ENCODE measurements at regions not wholly inside any gene's neighbourhood (a gene's known extent, or its start where the extent isn't known, plus 50 kb on each side); places are given as distances from the start of the nearest gene placed in this dataset.
"Not testable (repeated sequence)": the region's sequence is repeated elsewhere in the genome, so short reads cannot be mapped to it uniquely, and the experiment has no call there.

- H3K4me1 ChIP-seq (ENCODE audit: control insufficient read depth in 5 of 5, insufficient read depth in 5 of 5, low read length in 5 of 5), result no peaks in the 10 kb centered on the region
- no peaks in the 10 kb centered on the region for H3K27me3 ChIP-seq (ENCODE audit: control insufficient read depth in 3 of 3, insufficient read depth in 3 of 3, low read length in 2 of 3)
- H3K27ac ChIP-seq (ENCODE audit: low read depth in 1 of 2, low read length in 1 of 2), result no peak overlapping the region
- no peak for TF ChIP-seq CTCF (IDR thresholded peaks at IDR 0.05; ENCODE audit: control extremely low read depth, extremely low read depth)
- H3K36me3 ChIP-seq (ENCODE audit: control insufficient read depth in 4 of 4, insufficient read depth in 4 of 4, low read length in 4 of 4), result no peaks in the 10 kb centered on the region
- WGBS, 2 donors, result 70 to 81% methylated on average over 4 of the region's 4 CpGs
- no peaks in the 10 kb centered on the region for H3K9me3 ChIP-seq (ENCODE audit: control insufficient read depth in 4 of 4, insufficient read depth in 3 of 4, low read length in 3 of 4)
- ATAC-seq (ENCODE audit: insufficient read depth, low FRiP score) (no peak), DNase-seq (no peak)
- H3K4me3 ChIP-seq, result no peak overlapping the region
- no peak overlapping the region for H3K9ac ChIP-seq (ENCODE audit: insufficient read depth in 1 of 2, low read length in 2 of 2)
Observed at GRCh38 chr1:195733408-195733807, 874.8 kb downstream of the KCNT2 start.

- TF ChIP-seq CTCF (IDR thresholded peaks at IDR 0.05; ENCODE audit: control extremely low read depth, extremely low read depth), result no peak
- WGBS, 2 donors, result 81 to 87% methylated on average over 2 of the region's 2 CpGs
- H3K36me3 ChIP-seq (ENCODE audit: control insufficient read depth in 4 of 4, insufficient read depth in 4 of 4, low read length in 4 of 4), result no peaks in the 10 kb centered on the region
- no peaks in the 10 kb centered on the region for H3K27me3 ChIP-seq (ENCODE audit: control insufficient read depth in 3 of 3, insufficient read depth in 3 of 3, low read length in 2 of 3)
- DNase-seq (no peak), ATAC-seq (ENCODE audit: insufficient read depth, low FRiP score) (no peak)
- no peak overlapping the region for H3K9ac ChIP-seq (ENCODE audit: insufficient read depth in 1 of 2, low read length in 2 of 2)
- H3K27ac ChIP-seq (ENCODE audit: low read depth in 1 of 2, low read length in 1 of 2), result no peak overlapping the region
- H3K4me3 ChIP-seq, result no peak overlapping the region
- H3K4me1 ChIP-seq (ENCODE audit: control insufficient read depth in 5 of 5, insufficient read depth in 5 of 5, low read length in 5 of 5), result no peaks in the 10 kb centered on the region
- no peaks in the 10 kb centered on the region for H3K9me3 ChIP-seq (ENCODE audit: control insufficient read depth in 4 of 4, insufficient read depth in 3 of 4, low read length in 3 of 4)
Observed at GRCh38 chr1:195731385-195731784, 876.9 kb downstream of the KCNT2 start.

GRCh38 chr1:195723796-195724194, 884.4 kb downstream of the KCNT2 start:
- Histone ChIP-seq H3K36me3 (ENCODE audit: control insufficient read depth in 4 of 4, insufficient read depth in 4 of 4, low read length in 4 of 4) (no peaks in the 10 kb centered on the region), H3K9me3 (ENCODE audit: control insufficient read depth in 4 of 4, insufficient read depth in 3 of 4, low read length in 3 of 4) (no peaks in the 10 kb centered on the region), H3K4me3 (no peak overlapping the region), H3K9ac (ENCODE audit: insufficient read depth in 1 of 2, low read length in 2 of 2) (no peak overlapping the region), H3K4me1 (ENCODE audit: control insufficient read depth in 5 of 5, insufficient read depth in 5 of 5, low read length in 5 of 5) (no peaks in the 10 kb centered on the region), H3K27me3 (ENCODE audit: control insufficient read depth in 3 of 3, insufficient read depth in 3 of 3, low read length in 2 of 3) (no peaks in the 10 kb centered on the region), H3K27ac (ENCODE audit: low read depth in 1 of 2, low read length in 1 of 2) (no peak overlapping the region)
- TF ChIP-seq CTCF (IDR thresholded peaks at IDR 0.05; ENCODE audit: control extremely low read depth, extremely low read depth), result no peak
- WGBS, 2 donors, result 76 to 79% methylated on average over 4 of the region's 4 CpGs
- ATAC-seq (ENCODE audit: insufficient read depth, low FRiP score) (no peak), DNase-seq (no peak)

GRCh38 chr1:195722852-195723795, 885.1 kb downstream of the KCNT2 start:
- not testable (repeated sequence) for H3K27ac ChIP-seq (ENCODE audit: low read depth in 1 of 2, low read length in 1 of 2); H3K9ac ChIP-seq (ENCODE audit: insufficient read depth in 1 of 2, low read length in 2 of 2); ATAC-seq (ENCODE audit: insufficient read depth, low FRiP score); H3K36me3 ChIP-seq (ENCODE audit: control insufficient read depth in 4 of 4, insufficient read depth in 4 of 4, low read length in 4 of 4); H3K27me3 ChIP-seq (ENCODE audit: control insufficient read depth in 3 of 3, insufficient read depth in 3 of 3, low read length in 2 of 3); DNase-seq; H3K4me1 ChIP-seq (ENCODE audit: control insufficient read depth in 5 of 5, insufficient read depth in 5 of 5, low read length in 5 of 5); H3K4me3 ChIP-seq; H3K9me3 ChIP-seq (ENCODE audit: control insufficient read depth in 4 of 4, insufficient read depth in 3 of 4, low read length in 3 of 4)
- 95 to 96% methylated on average over 40 to 42 of the region's 42 CpGs for WGBS, 2 donors

- H3K4me3 ChIP-seq; H3K9me3 ChIP-seq (ENCODE audit: control insufficient read depth in 4 of 4, insufficient read depth in 3 of 4, low read length in 3 of 4); H3K36me3 ChIP-seq (ENCODE audit: control insufficient read depth in 4 of 4, insufficient read depth in 4 of 4, low read length in 4 of 4); H3K9ac ChIP-seq (ENCODE audit: insufficient read depth in 1 of 2, low read length in 2 of 2); ATAC-seq (ENCODE audit: insufficient read depth, low FRiP score); DNase-seq; H3K4me1 ChIP-seq (ENCODE audit: control insufficient read depth in 5 of 5, insufficient read depth in 5 of 5, low read length in 5 of 5); H3K27ac ChIP-seq (ENCODE audit: low read depth in 1 of 2, low read length in 1 of 2); H3K27me3 ChIP-seq (ENCODE audit: control insufficient read depth in 3 of 3, insufficient read depth in 3 of 3, low read length in 2 of 3): not testable (repeated sequence)
- WGBS, 2 donors, result 84 to 95% methylated on average over 6 of the region's 6 CpGs
Observed at GRCh38 chr1:195722146-195722545, 886.1 kb downstream of the KCNT2 start.

All from lung (tissue), 11 donors.